Right forelimb (tissue), 1 donor: ENCODE measurements at regions not wholly inside any gene's neighbourhood (a gene's known extent, or its start where the extent isn't known, plus 50 kb on each side); places are given as distances from the start of the nearest gene placed in this dataset.
"Not testable (repeated sequence)": the region's sequence is repeated elsewhere in the genome, so short reads cannot be mapped to it uniquely, and the experiment has no call there.

Experiments
- DNase-seq: peaks from one replicate; pipeline ENCODE4 v3.0.0-alpha.2; 2018

- no peak for DNase-seq
Observed at GRCh38 chr12:131318045-131318685, 364.5 kb downstream of the ADGRD1 start.

- no peak for DNase-seq
Observed at GRCh38 chr12:131321988-131322387, 368.3 kb downstream of the ADGRD1 start.

GRCh38 chr12:131322460-131322859 lies 368.8 kb downstream of the ADGRD1 start:
- DNase-seq = not testable (repeated sequence)

- DNase-seq = no peak
Observed at GRCh38 chr12:131323879-131324278, 370.2 kb downstream of the ADGRD1 start.

- DNase-seq = no peak
Observed at GRCh38 chr12:131327521-131328488, 374.1 kb downstream of the ADGRD1 start.

- DNase-seq = not testable (repeated sequence)
Observed at GRCh38 chr12:131328861-131329845, 375.4 kb downstream of the ADGRD1 start.

- DNase-seq = no peak
Observed at GRCh38 chr12:131330106-131330815, 376.6 kb downstream of the ADGRD1 start.

GRCh38 chr12:131331148-131331750 lies 377.5 kb downstream of the ADGRD1 start:
- DNase-seq = no peak

- no peak for DNase-seq
Observed at GRCh38 chr12:131332224-131332623, 378.5 kb downstream of the ADGRD1 start.

- DNase-seq = no peak
Observed at GRCh38 chr12:131333136-131333535, 377.8 kb upstream of the SFSWAP start.

- no peak for DNase-seq
Observed at GRCh38 chr12:131333621-131334440, 377.1 kb upstream of the SFSWAP start.

GRCh38 chr12:131334835-131335234 lies 376.1 kb upstream of the SFSWAP start:
- no peak for DNase-seq

- no peak for DNase-seq
Observed at GRCh38 chr12:131335456-131335855, 375.4 kb upstream of the SFSWAP start.

- not testable (repeated sequence) for DNase-seq
Observed at GRCh38 chr12:131337861-131338260, 373.0 kb upstream of the SFSWAP start.

- DNase-seq = no peak
Observed at GRCh38 chr12:131340616-131341210, 370.2 kb upstream of the SFSWAP start.

- not testable (repeated sequence) for DNase-seq
Observed at GRCh38 chr12:131341608-131342007, 369.3 kb upstream of the SFSWAP start.

- not testable (repeated sequence) for DNase-seq
Observed at GRCh38 chr12:131343436-131343835, 367.5 kb upstream of the SFSWAP start.

GRCh38 chr12:131344715-131345520 lies 366.0 kb upstream of the SFSWAP start:
- not testable (repeated sequence) for DNase-seq
